Psoas muscle (tissue), 7 donors: ENCODE measurements at regions not wholly inside any gene's neighbourhood (a gene's known extent, or its start where the extent isn't known, plus 50 kb on each side); places are given as distances from the start of the nearest gene placed in this dataset.

Experiments used
- ATAC-seq, 4 donors: fragments of 200-7000 bp; cut with Tn5 transposase; one replicate each; pipeline ENCODE4 v1.9.1; 2020; ENCODE audit warnings: moderate library complexity in 3 of 4, mild to moderate bottlenecking in 2 of 4
- DNase-seq, 2 donors: peaks; one replicate each; pipeline ENCODE4 v3.0.0-alpha.2; 2020
- H3K27ac ChIP-seq: fragments of 200-600 bp; one replicate; pipeline ENCODE4 v1.8.0; 2022
- H3K27me3 ChIP-seq, 3 donors: fragments of 200-600 bp in 1 of 3; one replicate each; pipeline versions ENCODE4 v1.6.1 to v1.8.0; 2013 to 2022; ENCODE audit warnings: low read length in 2 of 3, mild to moderate bottlenecking in 2 of 3, moderate library complexity in 1 of 3; ENCODE audit not compliant: insufficient read depth in 3 of 3
- H3K36me3 ChIP-seq, 2 donors: fragments of 200-600 bp in 1 of 2; one replicate each; pipeline versions ENCODE4 v1.6.1 to v1.8.0; 2013 to 2022; ENCODE audit warnings: low read depth in 1 of 2, mild to moderate bottlenecking in 1 of 2, moderate library complexity in 1 of 2; ENCODE audit not compliant: insufficient read depth in 1 of 2
- H3K4me1 ChIP-seq: fragments of 200-600 bp; one replicate; pipeline ENCODE4 v1.8.0; 2022
- H3K4me3 ChIP-seq: fragments of 200-600 bp; one replicate; pipeline ENCODE4 v1.8.0; 2022; ENCODE audit warnings: mild to moderate bottlenecking
- H3K9me3 ChIP-seq: fragments of 200-600 bp; one replicate; pipeline ENCODE4 v1.8.0; 2022
- WGBS, 3 donors: extraction: QIAGEN DNeasy Blood & Tissue Kit; methylation state at CpG; one replicate each; pipeline versions ENCODE4 v1.1.6 to v1.1.7; 2013; 5-methylcytosine and 5-hydroxymethylcytosine counted together
- intact Hi-C, 2 donors: fragments of 100-400 bp; cut with DNase I; formaldehyde crosslinking; loops; one replicate each; pipeline versions ENCODE4 v1.11.0 to v1.14.2; 2022
- TF ChIP-seq, protein P1 (sequence below): fragments of 200-600 bp; IDR thresholded peaks from one replicate; pipeline ENCODE4 v1.8.0; 2022; ENCODE audit warnings: antibody characterized with exemption
- donor health status: healthy with polysubstance abuse.
- donor health status: DM: no; HTN: no; CAD: no; lungs with moderate emphysema.
- donor health status: Bipolar disorder and iron deficiency.
- donor health status: healthy.
- donor health status: DM: yes; HTN: yes; CAD: no.
- donor health status: DM: no; HTN: no; CAD: no.
- donor health status: DM: yes; HTN: yes; CAD: no.

DNA sequence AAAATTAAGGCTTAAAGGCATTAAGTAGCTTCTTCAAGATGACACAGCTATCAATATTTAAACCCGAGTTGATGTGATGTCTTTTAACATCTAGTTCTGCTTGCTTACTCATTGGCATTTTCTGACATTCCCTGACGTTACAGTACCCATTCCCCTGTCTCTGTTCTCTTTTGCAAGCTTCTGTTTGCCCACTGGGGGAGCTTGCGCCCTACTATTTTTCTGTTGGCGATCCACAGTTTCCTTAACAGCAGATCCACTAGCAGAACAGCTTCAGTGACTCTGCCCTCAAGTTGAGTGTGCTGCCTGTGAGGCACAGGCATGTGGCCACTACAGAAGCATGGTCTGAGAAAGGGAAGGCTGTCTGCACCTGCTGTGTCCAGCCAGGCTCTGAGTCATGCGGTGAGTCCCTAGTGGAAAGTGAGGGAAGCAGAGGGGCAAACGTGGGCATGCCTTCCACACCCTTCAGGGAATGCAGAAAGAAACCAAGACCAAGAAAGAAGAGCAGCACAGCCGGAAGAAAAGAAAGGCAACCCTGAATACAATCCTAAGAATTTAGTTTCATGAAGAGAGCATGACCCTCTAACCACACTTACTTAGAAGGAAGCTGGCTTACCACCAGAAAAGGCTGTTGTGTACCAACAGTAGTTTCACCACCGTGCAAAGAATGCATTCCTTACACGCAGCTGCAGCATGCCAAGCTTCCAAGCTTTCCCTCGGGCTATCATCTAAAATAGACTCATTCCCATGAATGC lies 97.7 kb upstream of the VGLL2 start:
- H3K4me1 ChIP-seq = peaks cover 22% of the 10 kb centered on the region
- 32 to 44% (median 33%) methylated on average over 10 of the region's 10 CpGs for WGBS, 3 donors
- H3K27ac ChIP-seq = peak overlapping the region; percentile 80
- ATAC-seq (peak; percentile 94 to 97 (median 95)), DNase-seq (peak; percentile 37 to 61)
- TF ChIP-seq, protein P1, sequence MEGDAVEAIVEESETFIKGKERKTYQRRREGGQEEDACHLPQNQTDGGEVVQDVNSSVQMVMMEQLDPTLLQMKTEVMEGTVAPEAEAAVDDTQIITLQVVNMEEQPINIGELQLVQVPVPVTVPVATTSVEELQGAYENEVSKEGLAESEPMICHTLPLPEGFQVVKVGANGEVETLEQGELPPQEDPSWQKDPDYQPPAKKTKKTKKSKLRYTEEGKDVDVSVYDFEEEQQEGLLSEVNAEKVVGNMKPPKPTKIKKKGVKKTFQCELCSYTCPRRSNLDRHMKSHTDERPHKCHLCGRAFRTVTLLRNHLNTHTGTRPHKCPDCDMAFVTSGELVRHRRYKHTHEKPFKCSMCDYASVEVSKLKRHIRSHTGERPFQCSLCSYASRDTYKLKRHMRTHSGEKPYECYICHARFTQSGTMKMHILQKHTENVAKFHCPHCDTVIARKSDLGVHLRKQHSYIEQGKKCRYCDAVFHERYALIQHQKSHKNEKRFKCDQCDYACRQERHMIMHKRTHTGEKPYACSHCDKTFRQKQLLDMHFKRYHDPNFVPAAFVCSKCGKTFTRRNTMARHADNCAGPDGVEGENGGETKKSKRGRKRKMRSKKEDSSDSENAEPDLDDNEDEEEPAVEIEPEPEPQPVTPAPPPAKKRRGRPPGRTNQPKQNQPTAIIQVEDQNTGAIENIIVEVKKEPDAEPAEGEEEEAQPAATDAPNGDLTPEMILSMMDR = no peak
- no peaks in the 10 kb centered on the region for H3K36me3 ChIP-seq
- H3K4me3 ChIP-seq = no peak overlapping the region
- no peaks in the 10 kb centered on the region for H3K27me3 ChIP-seq
- H3K9me3 ChIP-seq = peaks cover 6% of the 10 kb centered on the region
- intact Hi-C loops = loop anchor here in 1 of 2 donors (2.0 to 10.0 kb wide), 2 partner anchors 27 to 193 kb away; no protein-coding TSS in a partner anchor

DNA sequence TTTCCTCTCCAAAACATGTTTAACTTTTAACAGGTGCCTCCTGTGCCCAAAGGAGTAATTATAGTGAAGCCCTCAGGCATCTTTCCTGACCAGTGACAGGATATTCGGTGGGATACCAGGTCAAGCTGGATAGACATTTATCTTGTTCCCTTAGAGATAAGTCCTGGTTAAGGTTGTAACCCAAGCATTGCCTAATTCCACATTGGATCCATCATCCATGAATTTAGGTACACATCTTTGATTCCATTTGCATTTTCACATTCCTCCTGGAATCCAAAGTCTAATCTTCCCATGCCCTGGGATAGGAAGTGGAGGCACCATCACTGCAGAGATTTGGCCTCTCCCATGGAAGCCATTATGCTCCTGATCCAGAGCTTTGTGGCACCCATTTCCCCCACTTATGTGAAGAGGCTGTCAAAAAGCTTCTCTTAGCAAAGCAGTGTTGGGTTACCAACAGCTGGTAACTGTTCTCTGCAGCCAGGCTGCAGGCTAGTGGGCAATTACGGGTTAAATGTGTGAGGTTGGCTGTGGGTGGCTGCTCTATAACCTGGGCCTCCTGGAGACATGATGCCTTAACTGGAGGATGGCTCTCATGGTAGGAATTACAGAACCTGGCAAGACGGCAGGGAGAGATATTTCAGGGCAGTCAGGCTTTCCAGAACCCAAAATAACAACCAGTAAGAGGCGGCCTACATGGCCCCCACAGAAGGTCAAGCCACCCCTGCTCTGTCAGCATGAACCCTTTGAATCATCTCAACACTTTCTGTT lies 96.9 kb upstream of the VGLL2 start:
- Histone ChIP-seq H3K27me3 (no peaks in the 10 kb centered on the region), H3K9me3 (peaks cover 7% of the 10 kb centered on the region), H3K4me1 (peaks cover 22% of the 10 kb centered on the region), H3K36me3 (no peaks in the 10 kb centered on the region), H3K4me3 (no peak overlapping the region), H3K27ac (peak overlapping the region; percentile 80)
- ATAC-seq (peak; percentile 53 to 75 (median 68)), DNase-seq (no peak)
- TF ChIP-seq, protein P1 = no peak
- intact Hi-C loops = loop anchor here in 1 of 2 donors (10.0 kb wide), 1 partner anchor 194 kb away; no protein-coding TSS in a partner anchor
- WGBS, 3 donors = 10 to 31% (median 16%) methylated on average over 4 of the region's 4 CpGs

DNA sequence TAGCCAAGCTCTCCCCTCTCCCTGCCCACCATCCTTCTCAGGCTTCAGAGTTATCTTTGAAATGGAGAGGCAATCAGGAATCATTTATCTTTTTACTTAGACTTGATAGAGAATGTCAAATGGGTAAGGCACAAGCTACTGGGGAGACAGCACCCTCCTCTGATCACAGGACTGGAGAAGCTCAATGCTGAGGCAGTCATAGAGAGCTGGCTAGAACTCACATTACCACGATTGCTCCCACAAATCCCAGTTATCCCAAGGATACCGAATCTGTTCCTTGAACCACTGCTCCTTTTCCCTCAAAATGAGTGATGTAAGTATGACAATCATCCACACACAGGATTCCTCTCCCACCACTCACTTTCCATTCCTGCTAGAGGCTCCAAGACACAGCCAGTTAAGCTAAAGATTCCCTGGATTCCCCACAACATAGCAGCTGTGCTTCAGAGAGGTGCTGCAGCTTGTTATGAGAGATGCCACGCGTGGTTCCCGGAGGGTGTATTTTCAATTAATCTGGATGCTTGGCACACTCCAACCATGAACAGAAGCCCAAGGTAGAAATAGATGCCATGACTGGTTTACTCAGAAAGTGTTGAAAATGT lies 96.2 kb upstream of the VGLL2 start:
- TF ChIP-seq, protein P1 = no peak
- Histone ChIP-seq H3K4me1 (peaks cover 22% of the 10 kb centered on the region), H3K27ac (peak overlapping the region; percentile 80), H3K36me3 (no peaks in the 10 kb centered on the region), H3K4me3 (no peak overlapping the region), H3K9me3 (peaks cover 7% of the 10 kb centered on the region), H3K27me3 (no peaks in the 10 kb centered on the region)
- ATAC-seq (peak in 2 of 4 donors; percentile 8 to 31), DNase-seq (no peak)
- 24 to 41% (median 40%) methylated on average over 5 of the region's 5 CpGs for WGBS, 3 donors
- intact Hi-C loops = loop anchor here in 1 of 2 donors (10.0 kb wide), 1 partner anchor 194 kb away; no protein-coding TSS in a partner anchor

DNA sequence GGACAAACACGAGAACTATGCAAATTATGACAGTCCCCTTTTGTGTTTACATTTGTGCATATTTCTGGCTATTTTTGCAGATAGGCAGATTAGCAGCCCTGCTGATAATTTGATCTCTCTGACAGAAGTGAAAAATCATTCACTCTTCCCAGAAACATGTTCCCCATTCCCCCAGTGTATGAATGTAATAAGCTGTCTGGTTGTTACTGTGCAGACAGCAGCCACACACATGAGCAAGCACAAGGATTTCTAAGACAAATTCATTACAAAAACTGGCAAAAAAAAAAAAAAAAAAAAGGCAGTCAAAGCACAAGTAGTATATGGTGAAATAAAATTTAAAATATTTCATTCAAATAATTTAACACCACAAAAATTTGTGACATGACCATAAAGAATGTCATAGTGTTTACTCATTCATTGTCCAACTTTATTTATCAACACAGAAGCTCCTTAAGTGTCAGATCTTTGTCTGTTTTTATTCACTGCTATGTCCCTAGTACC lies 95.5 kb upstream of the VGLL2 start:
- intact Hi-C loops = loop anchor here in 1 of 2 donors (10.0 kb wide), 1 partner anchor 195 kb away; no protein-coding TSS in a partner anchor
- Histone ChIP-seq H3K9me3 (peaks cover 7% of the 10 kb centered on the region), H3K4me1 (peaks cover 22% of the 10 kb centered on the region), H3K4me3 (no peak overlapping the region), H3K36me3 (no peaks in the 10 kb centered on the region), H3K27me3 (no peaks in the 10 kb centered on the region), H3K27ac (peak overlapping the region; percentile 80)
- ATAC-seq (no peak), DNase-seq (no peak)
- TF ChIP-seq, protein P1 = no peak
- WGBS, 3 donors = 12 to 34% (median 24%) methylated on average over 1 of the region's 1 CpG
